ENCODE measurements at regions not wholly inside any gene's neighbourhood (a gene's known extent, or its start where the extent isn't known, plus 50 kb on each side); places are given as distances from the start of the nearest gene placed in this dataset.

- H3K27ac ChIP-seq: no peak overlapping the region
- WGBS, 2 donors: 75 to 90% methylated on average over 1 of the region's 1 CpG
- no peaks in the 10 kb centered on the region for H3K36me3 ChIP-seq (replicated peaks in 1 of 2; ENCODE audit: insufficient read depth in 1 of 2, low read depth in 2 of 2)
- H3K4me1 ChIP-seq: no peaks in the 10 kb centered on the region
- no peaks in the 10 kb centered on the region for H3K9me3 ChIP-seq
- no peak overlapping the region for H3K4me3 ChIP-seq
- no peaks in the 10 kb centered on the region for H3K27me3 ChIP-seq
- ATAC-seq (no peak), DNase-seq (no peak)
- intact Hi-C loops (cut with DNase I): no loop called here
- no peak for TF ChIP-seq POLR2A (IDR thresholded peaks at IDR 0.05)
- TF ChIP-seq, protein P1, sequence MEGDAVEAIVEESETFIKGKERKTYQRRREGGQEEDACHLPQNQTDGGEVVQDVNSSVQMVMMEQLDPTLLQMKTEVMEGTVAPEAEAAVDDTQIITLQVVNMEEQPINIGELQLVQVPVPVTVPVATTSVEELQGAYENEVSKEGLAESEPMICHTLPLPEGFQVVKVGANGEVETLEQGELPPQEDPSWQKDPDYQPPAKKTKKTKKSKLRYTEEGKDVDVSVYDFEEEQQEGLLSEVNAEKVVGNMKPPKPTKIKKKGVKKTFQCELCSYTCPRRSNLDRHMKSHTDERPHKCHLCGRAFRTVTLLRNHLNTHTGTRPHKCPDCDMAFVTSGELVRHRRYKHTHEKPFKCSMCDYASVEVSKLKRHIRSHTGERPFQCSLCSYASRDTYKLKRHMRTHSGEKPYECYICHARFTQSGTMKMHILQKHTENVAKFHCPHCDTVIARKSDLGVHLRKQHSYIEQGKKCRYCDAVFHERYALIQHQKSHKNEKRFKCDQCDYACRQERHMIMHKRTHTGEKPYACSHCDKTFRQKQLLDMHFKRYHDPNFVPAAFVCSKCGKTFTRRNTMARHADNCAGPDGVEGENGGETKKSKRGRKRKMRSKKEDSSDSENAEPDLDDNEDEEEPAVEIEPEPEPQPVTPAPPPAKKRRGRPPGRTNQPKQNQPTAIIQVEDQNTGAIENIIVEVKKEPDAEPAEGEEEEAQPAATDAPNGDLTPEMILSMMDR (IDR thresholded peaks at IDR 0.05): no peak
Measured at GRCh38 chr6:91498576-91498975, 911.7 kb upstream of the MAP3K7 start.

GRCh38 chr6:91497770-91498169, 910.9 kb upstream of the MAP3K7 start:
- no peaks in the 10 kb centered on the region for H3K4me1 ChIP-seq
- DNase-seq: no peak
- intact Hi-C loops (cut with DNase I): no loop called here
- H3K27ac ChIP-seq: no peak overlapping the region
- TF ChIP-seq, protein P1 (IDR thresholded peaks at IDR 0.05): no peak
- no peak for TF ChIP-seq POLR2A (IDR thresholded peaks at IDR 0.05)
- no peaks in the 10 kb centered on the region for H3K27me3 ChIP-seq
- no peak for ATAC-seq
- no peaks in the 10 kb centered on the region for H3K36me3 ChIP-seq (replicated peaks in 1 of 2; ENCODE audit: insufficient read depth in 1 of 2, low read depth in 2 of 2)
- H3K4me3 ChIP-seq: no peak overlapping the region
- H3K9me3 ChIP-seq: no peaks in the 10 kb centered on the region
- 50 to 74% methylated on average over 1 of the region's 1 CpG for WGBS, 2 donors

DNA sequence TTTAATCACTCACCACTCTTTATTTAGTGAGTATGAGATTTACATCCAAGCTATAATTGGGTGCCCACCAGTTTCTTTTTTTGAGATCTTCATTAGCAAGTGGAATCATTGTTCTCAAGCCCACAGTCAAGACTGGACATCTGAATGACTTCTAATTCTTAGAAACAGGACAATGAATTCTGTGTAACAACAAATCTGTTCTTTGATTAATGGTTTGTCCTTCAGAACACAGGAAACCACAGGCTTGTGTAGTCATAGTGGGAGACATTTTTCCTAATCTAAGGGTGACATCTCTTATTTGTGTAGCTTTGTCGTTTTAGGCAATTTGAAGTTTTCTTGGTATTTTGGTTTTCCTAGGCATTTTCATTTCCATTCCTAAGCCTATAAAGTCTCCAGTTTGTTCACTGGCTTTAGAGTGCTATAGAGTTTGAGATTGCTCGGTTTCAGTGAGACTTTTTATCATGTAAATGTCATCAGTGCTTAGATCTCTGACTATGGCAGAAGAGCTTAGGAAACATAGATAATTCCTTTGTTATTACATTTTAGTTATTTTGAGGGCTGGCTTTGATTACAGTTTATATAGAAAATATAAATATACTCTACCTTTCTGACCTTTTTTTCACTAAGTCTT, 903.9 kb upstream of the MAP3K7 start:
- TF ChIP-seq, protein P1 (IDR thresholded peaks at IDR 0.05): no peak
- TF ChIP-seq POLR2A (IDR thresholded peaks at IDR 0.05): no peak
- 19 to 27% methylated on average over 2 of the region's 2 CpGs for WGBS, 2 donors
- no peaks in the 10 kb centered on the region for H3K36me3 ChIP-seq (replicated peaks in 1 of 2; ENCODE audit: insufficient read depth in 1 of 2, low read depth in 2 of 2)
- no peak overlapping the region for H3K4me3 ChIP-seq
- H3K4me1 ChIP-seq: no peaks in the 10 kb centered on the region
- intact Hi-C loops (cut with DNase I): no loop called here
- ATAC-seq (no peak), DNase-seq (no peak)
- no peaks in the 10 kb centered on the region for H3K27me3 ChIP-seq
- H3K27ac ChIP-seq: no peak overlapping the region
- no peaks in the 10 kb centered on the region for H3K9me3 ChIP-seq

- Histone ChIP-seq H3K4me1 (no peaks in the 10 kb centered on the region), H3K9me3 (no peaks in the 10 kb centered on the region), H3K27ac (no peak overlapping the region), H3K27me3 (no peaks in the 10 kb centered on the region), H3K4me3 (no peak overlapping the region), H3K36me3 (replicated peaks in 1 of 2; ENCODE audit: insufficient read depth in 1 of 2, low read depth in 2 of 2) (no peaks in the 10 kb centered on the region)
- no peak for ATAC-seq
- TF ChIP-seq POLR2A (IDR thresholded peaks at IDR 0.05): no peak
- TF ChIP-seq, protein P1 (IDR thresholded peaks at IDR 0.05): no peak
- intact Hi-C loops (cut with DNase I): no loop called here
- WGBS, 2 donors: 11 to 39% methylated on average over 2 of the region's 2 CpGs
- no peak for DNase-seq
Measured at GRCh38 chr6:91487696-91488392, 901.0 kb upstream of the MAP3K7 start.

- Histone ChIP-seq H3K27me3 (no peaks in the 10 kb centered on the region), H3K4me3 (no peak overlapping the region), H3K9me3 (no peaks in the 10 kb centered on the region), H3K27ac (no peak overlapping the region), H3K36me3 (replicated peaks in 1 of 2; ENCODE audit: insufficient read depth in 1 of 2, low read depth in 2 of 2) (no peaks in the 10 kb centered on the region), H3K4me1 (no peaks in the 10 kb centered on the region)
- no peak for TF ChIP-seq POLR2A (IDR thresholded peaks at IDR 0.05)
- TF ChIP-seq, protein P1 (IDR thresholded peaks at IDR 0.05): no peak
- DNase-seq (no peak), ATAC-seq (no peak)
- 78 to 91% methylated on average over 1 of the region's 1 CpG for WGBS, 2 donors
- intact Hi-C loops (cut with DNase I): no loop called here
Measured at GRCh38 chr6:91486200-91486599, 899.3 kb upstream of the MAP3K7 start.

Data from body of pancreas (tissue), 4 donors.